Naive thymus-derived CD8-positive, alpha-beta T cell (primary cell): ENCODE measurements at regions not wholly inside any gene's neighbourhood (a gene's known extent, or its start where the extent isn't known, plus 50 kb on each side); places are given as distances from the start of the nearest gene placed in this dataset.

Source experiments
- ATAC-seq, 2 donors: fragments of 150-1000 bp; cut with Tn5 transposase in 1 of 2; sonication (Bioruptor Pico), chemical (Tn5 transposase) in 1 of 2; 1 replicate in 1 of 2; 2 replicates in 1 of 2; pipeline ENCODE4 v1.10.0; 2021; ENCODE audit warnings: mild to moderate bottlenecking in 2 of 2, moderate library complexity in 2 of 2
- POLR2A ChIA-PET: fragments of 350-600 bp; sonication (Branson Sonifier 250); formaldehyde crosslinking; loops from one replicate; lab custom pipeline; 2021; ENCODE audit warnings: antibody characterized with exemption; lab: Charles Lee
- DNase-seq, 10 donors: peaks; one replicate each; pipeline versions ENCODE4 v3.0.0 to v3.0.0-alpha.2; 2020 to 2022
- H3K27ac Mint-ChIP-seq, 10 donors: one replicate each; pipeline ENCODE4 v1.8.0; 2020 to 2022; ENCODE audit warnings: mild to moderate bottlenecking in 10 of 10, mixed read lengths in 10 of 10, moderate library complexity in 4 of 10, inconsistent platforms in 1 of 10
- H3K27me3 Mint-ChIP-seq, 5 donors: one replicate each; pipeline ENCODE4 v1.8.0; 2021 to 2022; ENCODE audit warnings: mixed read lengths in 5 of 5
- H3K36me3 Mint-ChIP-seq, 3 donors: one replicate each; pipeline ENCODE4 v1.8.0; 2020 to 2022; ENCODE audit warnings: mixed read lengths in 3 of 3, mild to moderate bottlenecking in 2 of 3, inconsistent platforms in 1 of 3
- H3K4me1 Mint-ChIP-seq, 4 donors: one replicate each; pipeline ENCODE4 v1.8.0; 2021 to 2022; ENCODE audit warnings: mixed read lengths in 4 of 4
- H3K4me3 Mint-ChIP-seq, 10 donors: one replicate each; pipeline ENCODE4 v1.8.0; 2020 to 2022; ENCODE audit warnings: mild to moderate bottlenecking in 10 of 10, mixed read lengths in 10 of 10, moderate library complexity in 6 of 10, inconsistent platforms in 1 of 10
- H3K9me3 Mint-ChIP-seq, 9 donors: one replicate each; pipeline ENCODE4 v1.8.0; 2020 to 2022; ENCODE audit warnings: mixed read lengths in 9 of 9, mild to moderate bottlenecking in 3 of 9, inconsistent platforms in 1 of 9, moderate library complexity in 1 of 9

GRCh38 chr6:155791186-155791585 is 335.5 kb upstream of the NOX3 start:
- no peak for DNase-seq
- no peak for ATAC-seq
- H3K27ac Mint-ChIP-seq: peak overlapping the region in 1 of 10 donors; percentile 16
- POLR2A ChIA-PET: no interaction called here
- no peak overlapping the region for H3K4me3 Mint-ChIP-seq
- H3K4me1 Mint-ChIP-seq: no peaks in the 10 kb centered on the region
- peaks cover 0 to 12% (median 2%) of the 10 kb centered on the region in 5 donors for H3K27me3 Mint-ChIP-seq
- H3K36me3 Mint-ChIP-seq: peaks cover 0 to 7% (median 0%) of the 10 kb centered on the region in 3 donors
- peaks cover 0 to 14% (median 4%) of the 10 kb centered on the region in 9 donors for H3K9me3 Mint-ChIP-seq

- Mint-ChIP-seq H3K36me3 (peaks cover 0 to 7% (median 0%) of the 10 kb centered on the region in 3 donors), H3K27ac (no peak overlapping the region), H3K27me3 (peaks cover 0 to 12% (median 0%) of the 10 kb centered on the region in 5 donors), H3K4me1 (no peaks in the 10 kb centered on the region), H3K4me3 (no peak overlapping the region), H3K9me3 (peaks cover 0 to 14% (median 4%) of the 10 kb centered on the region in 9 donors)
- ATAC-seq (no peak), DNase-seq (no peak)
- POLR2A ChIA-PET: no interaction called here
Measured at GRCh38 chr6:155787168-155787567, 331.5 kb upstream of the NOX3 start.

GRCh38 chr6:155786528-155786927 is 330.9 kb upstream of the NOX3 start:
- H3K4me1 Mint-ChIP-seq: no peaks in the 10 kb centered on the region
- H3K27ac Mint-ChIP-seq: no peak overlapping the region
- peaks cover 0 to 14% (median 4%) of the 10 kb centered on the region in 9 donors for H3K9me3 Mint-ChIP-seq
- no peak overlapping the region for H3K4me3 Mint-ChIP-seq
- DNase-seq (no peak), ATAC-seq (no peak)
- peaks cover 0 to 12% (median 0%) of the 10 kb centered on the region in 5 donors for H3K27me3 Mint-ChIP-seq
- peaks cover 0 to 7% (median 0%) of the 10 kb centered on the region in 3 donors for H3K36me3 Mint-ChIP-seq
- POLR2A ChIA-PET: no interaction called here

GRCh38 chr6:155782739-155783459 is 327.3 kb upstream of the NOX3 start:
- Mint-ChIP-seq H3K36me3 (peaks cover 0 to 7% (median 0%) of the 10 kb centered on the region in 3 donors), H3K4me1 (no peaks in the 10 kb centered on the region), H3K27me3 (peaks cover 0 to 12% (median 0%) of the 10 kb centered on the region in 5 donors), H3K4me3 (no peak overlapping the region), H3K9me3 (peaks cover 0 to 14% (median 0%) of the 10 kb centered on the region in 9 donors), H3K27ac (no peak overlapping the region)
- no peak for DNase-seq
- POLR2A ChIA-PET: no interaction called here
- ATAC-seq: no peak

GRCh38 chr6:155782320-155782731 is 326.7 kb upstream of the NOX3 start:
- H3K4me1 Mint-ChIP-seq: no peaks in the 10 kb centered on the region
- H3K36me3 Mint-ChIP-seq: peaks cover 0 to 7% (median 0%) of the 10 kb centered on the region in 3 donors
- no peak for DNase-seq
- POLR2A ChIA-PET: no interaction called here
- no peak for ATAC-seq
- no peak overlapping the region for H3K4me3 Mint-ChIP-seq
- peaks cover 0 to 9% (median 0%) of the 10 kb centered on the region in 9 donors for H3K9me3 Mint-ChIP-seq
- no peak overlapping the region for H3K27ac Mint-ChIP-seq
- peaks cover 0 to 8% (median 0%) of the 10 kb centered on the region in 5 donors for H3K27me3 Mint-ChIP-seq

GRCh38 chr6:155779456-155779855 is 323.8 kb upstream of the NOX3 start:
- peaks cover 0 to 4% (median 1%) of the 10 kb centered on the region in 5 donors for H3K27me3 Mint-ChIP-seq
- no peaks in the 10 kb centered on the region for H3K36me3 Mint-ChIP-seq
- no peak for ATAC-seq
- POLR2A ChIA-PET: no interaction called here
- no peak overlapping the region for H3K27ac Mint-ChIP-seq
- no peak overlapping the region for H3K4me3 Mint-ChIP-seq
- H3K9me3 Mint-ChIP-seq: peaks cover 0 to 5% (median 0%) of the 10 kb centered on the region in 9 donors
- H3K4me1 Mint-ChIP-seq: no peaks in the 10 kb centered on the region
- no peak for DNase-seq

- Mint-ChIP-seq H3K9me3 (peaks cover 0 to 13% (median 2%) of the 10 kb centered on the region in 9 donors), H3K27ac (no peak overlapping the region), H3K4me3 (no peak overlapping the region), H3K36me3 (no peaks in the 10 kb centered on the region), H3K27me3 (peaks cover 0 to 4% (median 1%) of the 10 kb centered on the region in 5 donors), H3K4me1 (no peaks in the 10 kb centered on the region)
- POLR2A ChIA-PET: no interaction called here
- no peak for ATAC-seq
- no peak for DNase-seq
Measured at GRCh38 chr6:155778336-155778735, 322.7 kb upstream of the NOX3 start.

GRCh38 chr6:155771822-155772221 is 316.2 kb upstream of the NOX3 start:
- peaks cover 0 to 9% (median 2%) of the 10 kb centered on the region in 3 donors for H3K36me3 Mint-ChIP-seq
- POLR2A ChIA-PET: no interaction called here
- H3K27ac Mint-ChIP-seq: no peak overlapping the region
- H3K4me3 Mint-ChIP-seq: no peak overlapping the region
- peaks cover 4 to 45% (median 21%) of the 10 kb centered on the region in 9 donors for H3K9me3 Mint-ChIP-seq
- no peaks in the 10 kb centered on the region for H3K4me1 Mint-ChIP-seq
- DNase-seq (no peak), ATAC-seq (no peak)
- H3K27me3 Mint-ChIP-seq: peaks cover 0 to 4% (median 1%) of the 10 kb centered on the region in 5 donors

- peaks cover 4 to 45% (median 21%) of the 10 kb centered on the region in 9 donors for H3K9me3 Mint-ChIP-seq
- no peak overlapping the region for H3K27ac Mint-ChIP-seq
- H3K36me3 Mint-ChIP-seq: peaks cover 0 to 9% (median 2%) of the 10 kb centered on the region in 3 donors
- no peak overlapping the region for H3K4me3 Mint-ChIP-seq
- DNase-seq: no peak
- H3K4me1 Mint-ChIP-seq: no peaks in the 10 kb centered on the region
- POLR2A ChIA-PET: no interaction called here
- ATAC-seq: no peak
- peaks cover 0 to 4% (median 0%) of the 10 kb centered on the region in 5 donors for H3K27me3 Mint-ChIP-seq
Measured at GRCh38 chr6:155770856-155771255, 315.2 kb upstream of the NOX3 start.

- POLR2A ChIA-PET: no interaction called here
- no peak for DNase-seq
- Mint-ChIP-seq H3K4me3 (no peak overlapping the region), H3K27ac (no peak overlapping the region), H3K36me3 (peaks cover 0 to 9% (median 2%) of the 10 kb centered on the region in 3 donors), H3K9me3 (peaks cover 4 to 45% (median 21%) of the 10 kb centered on the region in 9 donors), H3K4me1 (no peaks in the 10 kb centered on the region), H3K27me3 (peaks cover 0 to 2% (median 0%) of the 10 kb centered on the region in 5 donors)
- no peak for ATAC-seq
Measured at GRCh38 chr6:155770313-155770712, 314.7 kb upstream of the NOX3 start.

GRCh38 chr6:155765275-155766194 is 309.9 kb upstream of the NOX3 start:
- POLR2A ChIA-PET: no interaction called here
- Mint-ChIP-seq H3K36me3 (peaks cover 0 to 6% (median 0%) of the 10 kb centered on the region in 3 donors), H3K27me3 (peaks cover 0 to 4% (median 0%) of the 10 kb centered on the region in 5 donors), H3K4me3 (no peak overlapping the region), H3K4me1 (no peaks in the 10 kb centered on the region), H3K27ac (no peak overlapping the region), H3K9me3 (peaks cover 0 to 19% (median 8%) of the 10 kb centered on the region in 9 donors)
- ATAC-seq: no peak
- DNase-seq: no peak

- H3K4me1 Mint-ChIP-seq: no peaks in the 10 kb centered on the region
- DNase-seq: no peak
- no peak overlapping the region for H3K4me3 Mint-ChIP-seq
- H3K27ac Mint-ChIP-seq: no peak overlapping the region
- no peak for ATAC-seq
- peaks cover 0 to 8% (median 0%) of the 10 kb centered on the region in 5 donors for H3K27me3 Mint-ChIP-seq
- POLR2A ChIA-PET: no interaction called here
- H3K9me3 Mint-ChIP-seq: peaks cover 0 to under 1% (median 0%) of the 10 kb centered on the region in 9 donors
- peaks cover 0 to 4% (median 0%) of the 10 kb centered on the region in 3 donors for H3K36me3 Mint-ChIP-seq
Measured at GRCh38 chr6:155762649-155763048, 307.0 kb upstream of the NOX3 start.
